Mucosa of descending colon (tissue), 3 donors: ENCODE measurements at regions not wholly inside any gene's neighbourhood (a gene's known extent, or its start where the extent isn't known, plus 50 kb on each side); places are given as distances from the start of the nearest gene placed in this dataset.

Experiments
- ATAC-seq: fragments of 200-7000 bp; cut with Tn5 transposase; one replicate; pipeline ENCODE4 v1.9.1; 2020; ENCODE audit warnings: mild to moderate bottlenecking, moderate library complexity
- DNase-seq, 3 donors: peaks; one replicate each; pipeline ENCODE4 v3.0.0-alpha.2; 2020
- H3K36me3 ChIP-seq: fragments of 200-600 bp; one replicate; pipeline ENCODE4 v1.8.0; 2021; ENCODE audit warnings: low read depth, mild to moderate bottlenecking
- H3K4me1 ChIP-seq: fragments of 200-600 bp; one replicate; pipeline ENCODE4 v1.8.0; 2021; ENCODE audit warnings: low read depth, mild to moderate bottlenecking
- H3K4me3 ChIP-seq: fragments of 200-600 bp; one replicate; pipeline ENCODE4 v1.8.0; 2021; ENCODE audit warnings: mild to moderate bottlenecking
- H3K9me3 ChIP-seq: fragments of 200-600 bp; one replicate; pipeline ENCODE4 v1.8.0; 2021; ENCODE audit warnings: mild to moderate bottlenecking
- CTCF ChIP-seq: fragments of 200-600 bp; IDR thresholded peaks from one replicate; pipeline ENCODE4 v1.8.0; 2022; ENCODE audit warnings: antibody characterized with exemption, mild to moderate bottlenecking
- intact Hi-C, 2 donors: fragments of 100-400 bp; cut with DNase I in 1 of 2; cut with micrococcal nuclease in 1 of 2; formaldehyde crosslinking; loops; one replicate each; pipeline versions ENCODE4 v1.11.0 to v1.11.1; 2022; cut with DNase I, micrococcal nuclease
- donor health status: DM: no; HTN: no; CAD: no; lungs with moderate emphysema.
- donor health status: DM: no; HTN: no; CAD: no.
- donor health status: DM: no; HTN: yes; CAD: no.

GRCh38 chr15:95940431-95940985 lies 390.0 kb upstream of the NR2F2 start:
- Histone ChIP-seq H3K4me1 (no peaks in the 10 kb centered on the region), H3K9me3 (no peaks in the 10 kb centered on the region), H3K36me3 (no peaks in the 10 kb centered on the region), H3K4me3 (no peak overlapping the region)
- no peak for TF ChIP-seq CTCF
- DNase-seq (no peak), ATAC-seq (no peak)
- intact Hi-C loops, result no loop called here

- no peak for DNase-seq
- intact Hi-C loops, result no loop called here
- Histone ChIP-seq H3K4me3 (no peak overlapping the region), H3K36me3 (no peaks in the 10 kb centered on the region), H3K4me1 (no peaks in the 10 kb centered on the region), H3K9me3 (no peaks in the 10 kb centered on the region)
- ATAC-seq, result no peak
- TF ChIP-seq CTCF, result no peak
These were observed 386.3 kb upstream of the NR2F2 start for GRCh38 chr15:95944193-95944592.

GRCh38 chr15:95944661-95945255 lies 385.7 kb upstream of the NR2F2 start:
- H3K36me3 ChIP-seq, result no peaks in the 10 kb centered on the region
- no peak overlapping the region for H3K4me3 ChIP-seq
- TF ChIP-seq CTCF, result no peak
- H3K9me3 ChIP-seq, result no peaks in the 10 kb centered on the region
- intact Hi-C loops, result no loop called here
- DNase-seq (no peak), ATAC-seq (no peak)
- no peaks in the 10 kb centered on the region for H3K4me1 ChIP-seq

GRCh38 chr15:95946241-95946640 lies 384.3 kb upstream of the NR2F2 start:
- no peak overlapping the region for H3K4me3 ChIP-seq
- no peaks in the 10 kb centered on the region for H3K36me3 ChIP-seq
- ATAC-seq (no peak), DNase-seq (no peak)
- no peaks in the 10 kb centered on the region for H3K9me3 ChIP-seq
- intact Hi-C loops, result no loop called here
- no peak for TF ChIP-seq CTCF
- no peaks in the 10 kb centered on the region for H3K4me1 ChIP-seq

GRCh38 chr15:95946926-95947325 lies 383.6 kb upstream of the NR2F2 start:
- no peaks in the 10 kb centered on the region for H3K36me3 ChIP-seq
- DNase-seq, result no peak
- H3K4me3 ChIP-seq, result no peak overlapping the region
- intact Hi-C loops, result no loop called here
- no peak for TF ChIP-seq CTCF
- no peaks in the 10 kb centered on the region for H3K9me3 ChIP-seq
- no peaks in the 10 kb centered on the region for H3K4me1 ChIP-seq
- ATAC-seq, result no peak

- ATAC-seq (no peak), DNase-seq (no peak)
- no peak for TF ChIP-seq CTCF
- Histone ChIP-seq H3K9me3 (peaks cover 3% of the 10 kb centered on the region), H3K4me1 (no peaks in the 10 kb centered on the region), H3K4me3 (no peak overlapping the region), H3K36me3 (no peaks in the 10 kb centered on the region)
- intact Hi-C loops, result no loop called here
These were observed 382.1 kb upstream of the NR2F2 start for GRCh38 chr15:95948411-95948810.
